ENCODE measurements at regions not wholly inside any gene's neighbourhood (a gene's known extent, or its start where the extent isn't known, plus 50 kb on each side); places are given as distances from the start of the nearest gene placed in this dataset.

DNA sequence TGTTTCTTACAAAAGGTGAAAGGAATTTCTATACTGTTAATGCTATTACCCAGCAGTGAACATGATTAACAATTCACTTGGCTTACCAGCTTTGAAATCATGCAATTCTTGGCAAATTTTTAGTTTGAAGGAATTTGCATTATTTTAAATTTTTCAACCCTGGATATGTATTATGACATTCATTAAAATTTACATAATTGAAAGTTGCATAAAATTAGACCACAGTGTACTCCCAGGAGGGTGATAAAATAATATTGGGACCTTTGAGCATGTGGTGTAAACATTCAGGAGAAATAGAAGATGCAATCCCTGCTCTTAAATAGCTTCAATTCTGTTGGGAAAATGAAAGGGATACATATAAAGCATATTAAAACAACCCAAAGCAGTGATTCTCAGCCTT is 412.2 kb upstream of the SGCD start:
- no peak overlapping the region for H2BK15ac ChIP-seq (ENCODE audit: low read length)
- H2BK12ac ChIP-seq (ENCODE audit: low read depth, low read length) = no peak overlapping the region
- H2BK20ac ChIP-seq (ENCODE audit: low read length) = no peak overlapping the region
- H4K91ac ChIP-seq (replicated peaks; ENCODE audit: insufficient read length, low read length) = no peak overlapping the region
- no peak overlapping the region for H3K4me2 ChIP-seq (ENCODE audit: insufficient read depth in 1 of 2, low read depth in 2 of 2, low read length in 2 of 2)
- H3K79me2 ChIP-seq (ENCODE audit: control insufficient read depth in 1 of 2, insufficient read depth in 2 of 2, low read length in 2 of 2) = no peaks in the 10 kb centered on the region
- FAIRE-seq (no peak), DNase-seq (ENCODE audit: low read depth in 1 of 2, low spot score in 2 of 2) (no peak)
- H2BK5ac ChIP-seq (ENCODE audit: low read depth, low read length) = no peak overlapping the region
- no peaks in the 10 kb centered on the region for H3K27me3 ChIP-seq (replicated peaks in 1 of 4; ENCODE audit: control insufficient read depth in 3 of 4, extremely low read depth in 1 of 4, insufficient read depth in 3 of 4, low read length in 3 of 4)
- no peak overlapping the region for H4K8ac ChIP-seq (ENCODE audit: extremely low read depth, insufficient read depth, low read length)
- no peak overlapping the region for H3K27ac ChIP-seq (ENCODE audit: low read depth, low read length)
- no peak overlapping the region for H3K23ac ChIP-seq (ENCODE audit: insufficient read length)
- TF ChIP-seq, protein P1, sequence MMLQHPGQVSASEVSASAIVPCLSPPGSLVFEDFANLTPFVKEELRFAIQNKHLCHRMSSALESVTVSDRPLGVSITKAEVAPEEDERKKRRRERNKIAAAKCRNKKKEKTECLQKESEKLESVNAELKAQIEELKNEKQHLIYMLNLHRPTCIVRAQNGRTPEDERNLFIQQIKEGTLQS (IDR thresholded peaks at IDR 0.05; ENCODE audit: insufficient read depth, low read depth, low read length) = no peak
- TF ChIP-seq RXRA (IDR thresholded peaks at IDR 0.05; ENCODE audit: insufficient read depth, low read depth, low read length) = no peak
- TF ChIP-seq TEAD4 (IDR thresholded peaks at IDR 0.05; ENCODE audit: low read depth, low read length) = no peak
- TF ChIP-seq HDAC2 (IDR thresholded peaks at IDR 0.05; ENCODE audit: borderline replicate concordance in 1 of 2, low read depth in 2 of 2, low read length in 2 of 2) = no peak
- no peak for TF ChIP-seq SP4 (IDR thresholded peaks at IDR 0.05; ENCODE audit: low read length)
- TF ChIP-seq EGR1 (IDR thresholded peaks at IDR 0.05; ENCODE audit: borderline replicate concordance, low read depth, low read length) = no peak
- no peak for TF ChIP-seq KDM4A (IDR thresholded peaks at IDR 0.05; ENCODE audit: low read depth, low read length, severe bottlenecking)
- no peak for TF ChIP-seq SAP30 (IDR thresholded peaks at IDR 0.05; ENCODE audit: insufficient read depth, insufficient replicate concordance, low read length)
- no peak for TF ChIP-seq SP1 (IDR thresholded peaks at IDR 0.05; ENCODE audit: low read depth, low read length)
- no peak for TF ChIP-seq RNF2 (IDR thresholded peaks at IDR 0.05; ENCODE audit: borderline replicate concordance, low read depth, low read length, missing control alignments, poor library complexity, severe bottlenecking)
- TF ChIP-seq SIX5 (IDR thresholded peaks at IDR 0.05; ENCODE audit: low read depth, low read length) = no peak
- no peak for TF ChIP-seq BACH1 (IDR thresholded peaks at IDR 0.05; ENCODE audit: low read length)
- ChIA-PET CTCF (ENCODE audit: partially characterized antibody) (no interaction called here), POLR2A (ENCODE audit: partially characterized antibody) (no interaction called here)
- no peaks in the 10 kb centered on the region for H3K4me1 ChIP-seq (replicated peaks in 1 of 4; ENCODE audit: control insufficient read depth in 3 of 4, insufficient read depth in 4 of 4, low read length in 3 of 4)
- H3K18ac ChIP-seq (ENCODE audit: extremely low read depth, low read length) = no peak overlapping the region
- no peak overlapping the region for H3K4ac ChIP-seq (replicated peaks; ENCODE audit: insufficient read length, low read depth, low read length)
- no peaks in the 10 kb centered on the region for H3K9me3 ChIP-seq (ENCODE audit: insufficient read depth in 2 of 2, low read depth in 1 of 2, low read length in 1 of 2)
- no peak overlapping the region for H4K5ac ChIP-seq (ENCODE audit: insufficient read length, low read depth, low read length)
- no peaks in the 10 kb centered on the region for H3K36me3 ChIP-seq (ENCODE audit: control insufficient read depth in 2 of 4, insufficient read depth in 4 of 4, low read length in 3 of 4)
- H3K4me3 ChIP-seq (ENCODE audit: extremely low read depth in 1 of 4, insufficient read depth in 2 of 4, low read depth in 3 of 4, low read length in 4 of 4) = no peak overlapping the region
- no peaks in the 10 kb centered on the region for H3K79me1 ChIP-seq (ENCODE audit: low read depth, low read length)
- no peaks in the 10 kb centered on the region for H4K20me1 ChIP-seq (replicated peaks in 1 of 2; ENCODE audit: control insufficient read depth in 1 of 2, insufficient read depth in 2 of 2, low read length in 2 of 2)
- no peak overlapping the region for H2AFZ ChIP-seq (ENCODE audit: low read length)
- no peak overlapping the region for H3K9ac ChIP-seq (replicated peaks in 1 of 4; ENCODE audit: extremely low read depth in 1 of 4, low read depth in 3 of 4, low read length in 3 of 4)
- no peaks in the 10 kb centered on the region for H3K23me2 ChIP-seq (ENCODE audit: low read depth, low read length)
- no peak overlapping the region for H3K56ac ChIP-seq (replicated peaks; ENCODE audit: insufficient read length, low read depth, low read length)
- H2BK120ac ChIP-seq (replicated peaks; ENCODE audit: low read depth, low read length) = no peak overlapping the region
- H2AK5ac ChIP-seq (ENCODE audit: low read depth, low read length) = no peak overlapping the region
- no peak overlapping the region for H3K14ac ChIP-seq (ENCODE audit: insufficient read length)

All from H1 (cell line).